SU-DHL-6 (cell line): ENCODE measurements at regions not wholly inside any gene's neighbourhood (a gene's known extent, or its start where the extent isn't known, plus 50 kb on each side); places are given as distances from the start of the nearest gene placed in this dataset.

ENCODE experiments used
- CTCF ChIP-seq: fragments of 200-600 bp; sonication (generic); IDR thresholded peaks from one replicate; pipeline ENCODE4 v1.5.1; 2017; ENCODE audit warnings: antibody characterized with exemption, mild to moderate bottlenecking, low read length, moderate library complexity; ENCODE audit not compliant: insufficient read depth, poor library complexity, severe bottlenecking
- EZH2phosphoT487 ChIP-seq: fragments of 200-600 bp; sonication (generic), shearing (Covaris generic); conservative IDR thresholded peaks from 2 replicates; pipeline ENCODE4 v1.6.1; 2018; ENCODE audit warnings: mild to moderate bottlenecking, antibody characterized with exemption, low read length, moderate library complexity, mixed read lengths

GRCh38 chr13:99131410-99131809 is 69.2 kb upstream of the UBAC2 start:
- TF ChIP-seq CTCF (no peak), EZH2phosphoT487 (no peak)
